ENCODE measurements at regions not wholly inside any gene's neighbourhood (a gene's known extent, or its start where the extent isn't known, plus 50 kb on each side); places are given as distances from the start of the nearest gene placed in this dataset.

- DNase-seq, result no peak
Observed at GRCh38 chr3:76645724-76646123, 394.2 kb upstream of the ROBO2 start.

- DNase-seq, result no peak
Observed at GRCh38 chr3:76646921-76647562, 392.9 kb upstream of the ROBO2 start.

DNA sequence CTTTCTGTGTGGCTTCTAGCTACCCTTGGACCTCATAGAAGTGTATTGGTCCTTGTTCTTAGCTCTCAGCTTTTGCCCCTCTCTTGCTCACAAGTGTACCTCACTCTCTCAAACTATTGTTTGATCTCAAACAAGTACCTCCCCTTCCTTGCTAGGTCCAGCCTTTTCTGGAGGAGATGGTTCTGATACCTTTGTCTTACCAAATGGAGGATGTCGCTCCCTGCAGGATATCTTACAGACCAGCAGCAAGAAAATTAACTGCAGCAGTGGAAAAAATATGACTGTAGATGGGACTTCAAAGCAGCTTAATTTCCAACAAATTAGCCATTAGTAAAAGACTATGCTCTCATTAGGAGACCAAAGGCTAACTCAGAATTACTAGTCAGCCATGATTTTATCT is 388.1 kb upstream of the ROBO2 start:
- no peak for DNase-seq

GRCh38 chr3:76652524-76652923 is 387.4 kb upstream of the ROBO2 start:
- DNase-seq, result no peak

DNA sequence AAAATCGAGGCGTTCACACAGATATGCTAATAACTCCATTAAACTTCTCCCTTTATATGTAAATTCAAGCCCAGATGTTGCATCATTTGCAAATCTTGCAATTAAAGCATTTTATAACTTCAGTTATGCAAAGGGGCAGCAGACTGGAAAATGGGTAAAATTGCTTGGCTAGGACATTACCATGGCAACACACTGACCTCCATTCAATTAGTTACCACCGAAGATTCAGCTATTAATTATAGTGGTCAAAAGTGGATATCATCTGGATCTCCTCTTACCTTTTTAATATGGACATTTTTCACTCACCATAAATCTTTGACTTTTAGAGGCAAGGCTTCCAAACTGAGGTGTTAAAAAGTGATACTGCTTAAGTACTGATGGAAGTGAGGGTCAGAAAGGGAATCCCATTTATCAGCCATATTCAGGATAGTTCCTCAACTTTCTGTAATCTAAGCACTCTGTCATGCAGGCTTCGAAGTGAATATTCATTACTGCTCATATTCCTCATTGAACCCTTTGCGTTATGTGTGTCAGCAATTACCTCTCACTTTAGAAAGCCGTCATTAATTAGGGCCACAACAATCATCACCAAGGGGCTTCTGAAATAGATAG is 386.2 kb upstream of the ROBO2 start:
- no peak for DNase-seq

DNA sequence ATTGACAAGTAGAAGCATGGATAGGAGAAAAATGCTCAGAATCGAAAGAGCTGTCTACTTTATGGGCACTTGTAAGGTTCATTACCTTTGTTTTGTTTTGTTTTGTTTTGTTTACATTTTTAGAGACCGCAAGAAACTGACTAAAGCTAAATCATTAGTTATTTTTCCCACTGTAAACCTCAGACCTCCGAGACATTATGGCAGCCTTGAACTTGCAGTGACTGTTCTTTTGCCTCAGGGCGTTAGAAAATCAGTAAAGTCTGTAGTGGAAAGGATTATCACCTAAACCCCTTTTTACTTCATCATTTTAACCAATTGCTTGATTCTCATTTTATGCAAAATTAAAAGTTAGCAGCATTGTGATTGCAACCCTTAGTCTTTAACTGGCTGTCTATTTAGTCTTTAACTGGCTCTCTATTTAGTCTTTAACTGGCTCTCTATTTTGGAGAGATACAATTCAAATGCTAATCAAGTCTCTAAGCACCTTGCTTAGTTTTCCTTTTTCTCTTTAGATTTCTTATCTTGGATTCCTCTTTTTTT is 383.3 kb upstream of the ROBO2 start:
- DNase-seq, result no peak

DNA sequence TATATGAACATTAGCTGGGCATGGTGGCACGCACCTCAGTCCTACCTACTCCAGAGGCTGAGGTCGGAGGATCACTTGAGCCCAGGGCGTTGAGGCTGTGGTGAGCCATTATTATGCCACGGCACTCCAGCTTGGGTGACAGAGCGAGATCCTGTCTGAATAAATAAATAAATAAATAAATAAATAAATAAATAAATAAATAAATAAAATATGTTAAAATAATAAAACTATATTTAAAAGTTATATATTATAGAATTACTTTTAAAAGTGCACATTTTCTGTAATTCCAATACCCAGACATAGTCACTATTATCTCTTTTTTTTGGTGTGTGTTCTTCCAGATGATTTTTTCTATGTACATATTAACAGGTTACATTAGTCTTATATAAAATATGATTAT is 382.0 kb upstream of the ROBO2 start:
- no peak for DNase-seq

GRCh38 chr3:76661527-76662250 is 378.2 kb upstream of the ROBO2 start:
- no peak for DNase-seq

- DNase-seq, result no peak
Observed at GRCh38 chr3:76664816-76665215, 375.1 kb upstream of the ROBO2 start.

- DNase-seq, result no peak
Observed at GRCh38 chr3:76668653-76669052, 371.2 kb upstream of the ROBO2 start.

DNA sequence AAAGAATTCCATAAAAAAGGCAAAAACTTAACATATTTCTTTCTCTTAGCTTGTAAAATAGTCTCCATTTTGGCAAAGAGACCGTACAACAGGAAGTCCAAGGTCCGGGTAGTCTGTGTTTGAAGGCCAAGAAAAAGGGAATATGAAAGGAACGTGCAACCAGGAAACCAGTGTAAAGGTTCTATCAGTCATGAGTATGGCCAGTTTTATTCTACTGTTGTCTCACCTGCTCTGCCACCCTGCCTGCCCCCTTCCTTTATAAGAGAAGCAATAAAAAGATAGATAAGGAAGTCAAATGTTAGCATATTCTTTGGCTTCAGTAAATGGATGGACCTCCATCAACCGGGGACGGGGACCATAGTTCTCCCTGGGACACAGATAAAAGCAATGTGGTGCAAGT is 370.6 kb upstream of the ROBO2 start:
- DNase-seq, result no peak

DNA sequence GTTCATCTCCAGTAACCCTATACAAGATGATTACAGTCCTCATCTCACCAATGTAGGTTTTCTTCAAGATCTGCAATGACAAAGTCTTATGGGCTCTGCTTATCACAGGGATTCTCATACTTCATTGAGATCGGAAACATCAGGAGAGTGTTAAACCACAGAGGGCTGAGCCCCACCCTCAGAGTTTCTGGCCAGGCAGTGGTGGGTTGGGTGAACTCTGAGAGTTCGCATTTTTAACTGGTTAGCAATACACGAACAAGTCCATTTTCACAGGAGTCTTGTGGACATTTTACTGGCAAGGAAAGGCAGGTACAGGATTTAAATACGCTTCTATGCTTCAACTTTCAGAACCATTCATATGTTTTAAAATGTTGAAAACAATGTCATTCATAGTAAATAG is 366.7 kb upstream of the ROBO2 start:
- no peak for DNase-seq

DNA sequence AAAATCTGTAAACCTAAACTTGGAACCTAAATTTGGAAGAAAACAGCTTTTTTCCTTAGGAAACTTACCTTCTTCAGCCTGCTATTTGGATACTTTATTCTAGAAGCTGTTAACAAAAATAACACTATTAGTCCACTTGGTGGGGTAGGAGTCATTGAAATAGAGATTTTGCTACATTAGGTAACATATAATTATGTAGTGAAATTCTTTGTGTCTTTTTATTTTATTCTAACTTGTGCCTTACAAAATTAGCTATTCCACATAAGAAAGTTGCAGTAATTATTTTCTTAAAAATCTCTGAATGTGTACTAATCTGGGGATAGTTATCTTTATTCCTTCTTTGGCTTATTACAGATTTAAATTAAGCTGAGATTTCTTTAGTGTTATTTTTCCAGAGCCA is 360.4 kb upstream of the ROBO2 start:
- peak; percentile 9 for DNase-seq

- peak; percentile 48 for DNase-seq
Observed at GRCh38 chr3:76683256-76683655, 356.6 kb upstream of the ROBO2 start.

- no peak for DNase-seq
Observed at GRCh38 chr3:76684946-76685345, 355.0 kb upstream of the ROBO2 start.

- DNase-seq, result no peak
Observed at GRCh38 chr3:76685858-76686257, 354.0 kb upstream of the ROBO2 start.

DNA sequence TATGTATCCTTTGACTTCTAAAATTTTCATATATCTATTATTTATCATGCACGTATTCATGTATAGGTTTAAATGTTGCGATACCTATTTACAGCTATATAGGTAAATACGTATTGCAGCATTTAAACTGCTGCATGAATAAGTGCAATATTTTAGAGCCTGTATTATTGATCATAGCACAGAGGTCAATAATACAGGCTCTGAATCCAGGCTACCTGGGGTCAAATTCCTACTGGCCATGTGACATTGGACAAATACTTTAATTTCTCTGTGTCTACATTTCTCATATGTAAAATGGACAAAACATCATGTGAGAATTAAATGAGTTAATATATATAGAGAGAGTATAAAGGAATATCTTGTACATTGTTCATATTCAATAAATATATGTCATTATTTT is 352.9 kb upstream of the ROBO2 start:
- no peak for DNase-seq

GRCh38 chr3:76694063-76694462 is 345.8 kb upstream of the ROBO2 start:
- peak; percentile 76 for DNase-seq

GRCh38 chr3:76698136-76698706 is 341.7 kb upstream of the ROBO2 start:
- no peak for DNase-seq

DNA sequence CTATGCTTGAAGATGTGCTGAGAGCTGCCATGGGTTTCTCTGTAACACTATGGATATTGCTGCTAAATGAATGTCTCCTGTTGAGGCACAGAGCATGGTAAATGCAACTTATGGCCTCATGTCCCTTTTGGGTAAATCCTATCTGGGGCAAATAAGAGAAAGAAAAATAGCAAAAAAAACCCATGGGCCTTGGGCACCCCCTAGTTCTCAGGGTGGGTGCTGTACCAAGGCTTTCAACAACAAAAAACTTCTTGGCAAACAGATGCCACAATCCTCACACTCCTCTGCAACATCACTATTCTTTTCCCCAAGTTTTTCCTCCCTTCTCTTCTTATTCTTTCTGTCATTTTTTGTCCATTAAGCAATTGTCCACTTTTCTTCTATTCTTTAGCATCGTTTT is 340.1 kb upstream of the ROBO2 start:
- no peak for DNase-seq

- DNase-seq, result no peak
Observed at GRCh38 chr3:76700323-76700722, 339.6 kb upstream of the ROBO2 start.

DNA sequence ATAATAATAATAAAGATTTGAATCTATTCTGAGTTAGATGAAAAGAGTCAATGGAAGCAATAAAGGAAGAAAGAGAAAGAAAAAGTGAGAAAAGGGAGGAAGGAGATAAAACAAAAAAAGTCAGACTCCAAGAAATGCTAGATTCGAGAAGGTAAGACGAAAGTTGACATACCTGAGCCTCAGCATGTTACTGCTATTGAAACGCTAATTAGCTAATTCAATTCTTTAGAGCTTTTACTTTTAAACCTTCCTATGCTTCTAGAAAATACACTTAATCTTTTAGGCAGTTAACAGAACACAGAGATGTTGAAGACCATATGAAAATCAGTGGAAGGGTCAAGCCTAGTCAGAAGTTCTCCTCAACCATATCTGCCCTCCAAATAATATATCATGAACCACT is 337.2 kb upstream of the ROBO2 start:
- DNase-seq, result no peak

DNA sequence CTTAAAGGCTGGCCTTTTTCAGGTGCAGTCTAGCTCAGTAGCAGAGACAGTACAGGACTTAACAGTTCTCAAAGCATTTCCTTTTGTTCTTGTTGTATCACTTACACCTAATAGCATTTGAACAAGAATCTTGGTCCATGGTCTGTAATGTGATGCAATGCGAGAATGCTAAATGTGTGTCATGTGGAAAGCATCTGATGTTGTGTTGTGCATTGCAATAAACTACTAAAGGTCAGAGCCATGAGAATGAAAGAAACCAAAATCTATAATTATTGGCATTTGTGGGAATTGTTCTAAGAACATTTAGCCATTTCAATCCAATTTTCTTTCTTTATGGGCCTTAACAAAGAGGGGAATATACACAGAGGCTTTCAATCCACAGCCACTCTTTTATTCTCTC is 324.5 kb upstream of the ROBO2 start:
- DNase-seq, result no peak

DNA sequence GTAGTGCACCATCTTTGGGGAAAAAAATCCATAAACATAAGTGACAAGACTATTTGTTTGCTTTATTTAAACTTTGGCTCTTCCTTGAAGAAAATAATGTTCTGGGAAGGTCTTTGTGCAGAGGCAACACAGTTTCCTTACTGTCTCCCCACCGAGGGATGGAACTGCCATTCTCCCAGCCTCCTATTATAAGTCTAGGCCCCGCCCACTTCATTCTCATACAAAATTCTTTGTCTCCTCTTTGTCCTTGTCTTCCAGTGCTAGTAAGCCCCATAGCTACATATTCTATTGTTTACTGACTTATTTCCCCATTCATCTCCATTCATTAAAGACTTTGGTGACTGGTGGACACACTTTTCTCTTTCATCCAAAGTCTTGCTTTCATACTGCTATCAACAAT is 316.5 kb upstream of the ROBO2 start:
- DNase-seq, result no peak
